Activated CD8-positive, alpha-beta memory T cell treated with anti-CD3 and anti-CD28 coated beads, Interleukin-2, amount 50 U/mL, for 1 hour (primary cell): ENCODE measurements at regions not wholly inside any gene's neighbourhood (a gene's known extent, or its start where the extent isn't known, plus 50 kb on each side); places are given as distances from the start of the nearest gene placed in this dataset.
A peak's percentile ranks its signal among the peaks of the same experiment; 100 is the strongest.
"Not testable (repeated sequence)": the region's sequence is repeated elsewhere in the genome, so short reads cannot be mapped to it uniquely, and the experiment has no call there.

ENCODE experiments used
- DNase-seq: peaks from one replicate; pipeline ENCODE4 v3.0.0-alpha.2; 2020; ENCODE audit errors: extremely low read depth

- no peak for DNase-seq
Observed at GRCh38 chr19:27851543-27852060, 1361.3 kb downstream of the UQCRFS1 start.

GRCh38 chr19:27851002-27851481 is 1361.9 kb downstream of the UQCRFS1 start:
- DNase-seq: no peak

- no peak for DNase-seq
Observed at GRCh38 chr19:27846944-27847343, 1366.0 kb downstream of the UQCRFS1 start.

- no peak for DNase-seq
Observed at GRCh38 chr19:27844261-27844660, 1368.7 kb downstream of the UQCRFS1 start.

- no peak for DNase-seq
Observed at GRCh38 chr19:27843861-27844260, 1369.1 kb downstream of the UQCRFS1 start.

- no peak for DNase-seq
Observed at GRCh38 chr19:27833031-27833430, 1379.9 kb downstream of the UQCRFS1 start.

- no peak for DNase-seq
Observed at GRCh38 chr19:27828829-27829228, 1384.1 kb downstream of the UQCRFS1 start.

- DNase-seq: no peak
Observed at GRCh38 chr19:27824108-27824507, 1388.8 kb downstream of the UQCRFS1 start.

GRCh38 chr19:27822336-27822735 is 1390.6 kb downstream of the UQCRFS1 start:
- DNase-seq: no peak

GRCh38 chr19:27821418-27822018 is 1391.4 kb downstream of the UQCRFS1 start:
- DNase-seq: no peak

- DNase-seq: no peak
Observed at GRCh38 chr19:27815985-27816384, 1397.0 kb downstream of the UQCRFS1 start.

GRCh38 chr19:27814834-27815233 is 1398.1 kb downstream of the UQCRFS1 start:
- DNase-seq: not testable (repeated sequence)

GRCh38 chr19:27814274-27814673 is 1398.7 kb downstream of the UQCRFS1 start:
- not testable (repeated sequence) for DNase-seq

GRCh38 chr19:27806471-27807070 is 1406.4 kb downstream of the UQCRFS1 start:
- DNase-seq: no peak

- no peak for DNase-seq
Observed at GRCh38 chr19:27805848-27806247, 1407.1 kb downstream of the UQCRFS1 start.

GRCh38 chr19:27802293-27802692 is 1410.7 kb downstream of the UQCRFS1 start:
- not testable (repeated sequence) for DNase-seq

GRCh38 chr19:27796540-27796939 is 1416.4 kb downstream of the UQCRFS1 start:
- no peak for DNase-seq

GRCh38 chr19:27796073-27796472 is 1416.9 kb downstream of the UQCRFS1 start:
- DNase-seq: no peak

GRCh38 chr19:27795369-27795768 is 1417.6 kb downstream of the UQCRFS1 start:
- no peak for DNase-seq

- no peak for DNase-seq
Observed at GRCh38 chr19:27794494-27795042, 1418.4 kb downstream of the UQCRFS1 start.

- peak; percentile 67 for DNase-seq
Observed at GRCh38 chr19:27793644-27794493, 1419.1 kb downstream of the UQCRFS1 start.

- DNase-seq: peak; percentile 30
Observed at GRCh38 chr19:27793128-27793643, 1419.8 kb downstream of the UQCRFS1 start.
